DMS53 treated with DMSO at 0.1 percent for 48 hours (cell line): ENCODE measurements at regions not wholly inside any gene's neighbourhood (a gene's known extent, or its start where the extent isn't known, plus 50 kb on each side); places are given as distances from the start of the nearest gene placed in this dataset.
"Not testable (repeated sequence)": the region's sequence is repeated elsewhere in the genome, so short reads cannot be mapped to it uniquely, and the experiment has no call there.

Experiments used
- DNase-seq: peaks from one replicate; lab custom pipeline; 2025; ENCODE audit not compliant: unreplicated experiment; lab: John Stamatoyannopoulos, UW

DNA sequence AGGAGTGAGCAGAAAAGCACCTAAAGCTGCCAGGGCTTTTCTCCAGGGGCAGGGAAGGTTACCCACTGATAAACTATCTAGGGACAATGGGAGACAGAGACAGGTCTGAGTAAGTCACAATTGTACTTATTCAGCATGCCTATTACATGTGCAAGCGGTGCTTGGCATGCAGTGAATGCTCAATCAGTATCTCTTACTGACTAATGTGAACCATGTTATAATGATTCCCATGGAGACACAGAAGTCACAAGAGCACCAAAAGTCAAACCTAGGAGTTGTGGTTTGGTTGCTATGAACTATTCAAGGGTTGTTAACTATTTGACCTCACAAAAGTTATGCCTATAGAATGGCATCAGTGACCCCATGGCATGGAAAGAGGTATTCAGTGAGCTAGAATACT is 50.0 kb upstream of the RASGRP1 start:
- no peak for DNase-seq

- DNase-seq = no peak
Observed at GRCh38 chr15:38617831-38618230, 53.2 kb upstream of the RASGRP1 start.

GRCh38 chr15:38618242-38618955 is 53.8 kb upstream of the RASGRP1 start:
- no peak for DNase-seq

GRCh38 chr15:38620098-38620497 is 55.5 kb upstream of the RASGRP1 start:
- DNase-seq = no peak

- no peak for DNase-seq
Observed at GRCh38 chr15:38620851-38621594, 56.4 kb upstream of the RASGRP1 start.

GRCh38 chr15:38622304-38622703 is 57.7 kb upstream of the RASGRP1 start:
- DNase-seq = no peak

GRCh38 chr15:38622908-38623307 is 58.3 kb upstream of the RASGRP1 start:
- no peak for DNase-seq

DNA sequence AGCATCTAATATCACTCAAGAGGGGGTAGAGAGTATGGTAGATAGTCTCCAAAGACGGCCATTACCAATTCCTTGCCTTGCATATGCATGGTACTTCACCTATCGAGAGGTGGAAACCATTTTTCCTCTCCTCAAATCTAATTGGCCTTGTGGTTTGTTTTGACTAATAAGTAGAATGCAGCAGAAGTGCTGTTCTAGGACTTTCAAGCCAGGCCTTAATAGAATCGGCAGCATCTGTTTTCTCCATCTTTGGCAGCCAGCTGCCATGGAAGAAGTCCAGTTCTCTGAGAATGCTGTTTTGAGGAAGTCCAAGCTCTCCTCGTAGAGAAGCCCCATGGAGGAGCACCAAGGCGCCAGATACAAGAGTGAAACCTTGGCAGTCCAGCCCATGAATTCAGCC is 59.1 kb upstream of the RASGRP1 start:
- no peak for DNase-seq

DNA sequence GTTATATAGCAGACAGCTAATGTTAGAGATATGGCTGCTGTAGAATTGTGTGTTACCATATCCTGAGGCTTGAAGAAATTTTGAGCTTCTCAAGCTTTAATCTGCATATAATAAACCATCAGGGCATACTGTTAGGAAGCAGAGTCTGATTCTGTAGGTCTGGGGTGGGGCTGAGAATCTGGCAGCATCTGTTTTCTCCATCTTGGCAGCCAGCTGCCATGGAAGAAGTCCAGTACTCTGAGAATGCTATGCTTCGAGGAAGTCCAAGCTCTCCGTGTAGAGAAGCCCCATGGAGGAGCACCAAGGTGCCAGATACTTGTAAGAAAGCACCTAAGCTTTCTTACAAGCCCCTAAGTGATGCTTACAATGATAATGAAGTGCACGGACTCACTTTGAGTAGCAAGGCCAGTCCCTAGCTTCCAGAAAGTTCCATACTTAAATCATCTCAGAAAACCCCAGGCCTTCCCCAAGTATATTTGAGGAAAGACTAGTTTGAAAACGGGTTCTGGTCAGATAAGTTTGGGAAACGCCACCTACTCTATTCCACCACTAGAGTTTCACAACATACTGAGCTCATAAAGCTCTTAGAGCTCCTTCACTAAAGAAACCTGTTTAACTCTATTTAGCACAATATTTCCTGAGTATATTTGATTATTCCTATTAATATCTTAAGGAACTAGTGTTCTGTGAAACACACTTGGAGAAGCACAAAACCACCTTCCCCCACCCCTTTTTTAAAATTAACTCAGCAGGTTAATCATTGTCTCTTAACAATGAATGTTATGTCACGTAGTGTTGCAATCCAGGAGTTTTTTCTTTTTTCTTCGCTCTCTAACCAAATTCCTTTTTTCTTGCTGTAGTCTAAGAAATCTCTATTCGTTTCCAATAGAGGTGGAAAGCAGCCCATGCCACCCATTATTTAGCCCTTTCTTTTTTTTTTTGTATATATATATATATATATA is 59.9 kb upstream of the RASGRP1 start:
- DNase-seq = no peak

- DNase-seq = no peak
Observed at GRCh38 chr15:38625886-38626285, 61.3 kb upstream of the RASGRP1 start.

DNA sequence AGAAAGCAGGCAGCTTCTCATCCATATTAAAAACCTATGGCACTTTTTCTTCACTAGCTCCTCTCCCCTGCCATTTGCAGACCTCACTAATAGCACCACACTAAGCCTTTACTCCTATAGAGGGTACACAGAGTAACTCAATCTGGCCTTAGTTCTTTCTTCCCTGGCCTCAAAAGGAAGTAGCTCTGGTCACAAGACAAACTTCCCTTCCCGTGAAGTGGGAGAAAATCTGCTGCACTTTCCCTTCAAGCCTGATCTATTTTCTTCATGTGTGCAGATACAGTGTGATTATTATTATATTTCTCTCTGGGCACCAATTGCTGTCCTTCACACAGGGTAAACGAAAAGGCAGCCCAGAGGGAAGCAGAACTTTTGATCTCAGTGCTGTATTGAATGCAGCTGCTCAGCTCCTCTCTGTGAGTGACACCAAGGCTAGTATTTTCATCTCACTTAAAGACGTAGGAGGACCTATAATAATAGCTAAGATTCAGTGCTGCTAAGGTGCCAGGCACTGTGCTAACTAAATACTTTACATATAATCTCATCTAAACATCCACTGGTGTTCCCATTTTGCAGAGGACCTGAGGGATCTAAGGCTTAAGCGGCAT is 61.9 kb upstream of the RASGRP1 start:
- no peak for DNase-seq

DNA sequence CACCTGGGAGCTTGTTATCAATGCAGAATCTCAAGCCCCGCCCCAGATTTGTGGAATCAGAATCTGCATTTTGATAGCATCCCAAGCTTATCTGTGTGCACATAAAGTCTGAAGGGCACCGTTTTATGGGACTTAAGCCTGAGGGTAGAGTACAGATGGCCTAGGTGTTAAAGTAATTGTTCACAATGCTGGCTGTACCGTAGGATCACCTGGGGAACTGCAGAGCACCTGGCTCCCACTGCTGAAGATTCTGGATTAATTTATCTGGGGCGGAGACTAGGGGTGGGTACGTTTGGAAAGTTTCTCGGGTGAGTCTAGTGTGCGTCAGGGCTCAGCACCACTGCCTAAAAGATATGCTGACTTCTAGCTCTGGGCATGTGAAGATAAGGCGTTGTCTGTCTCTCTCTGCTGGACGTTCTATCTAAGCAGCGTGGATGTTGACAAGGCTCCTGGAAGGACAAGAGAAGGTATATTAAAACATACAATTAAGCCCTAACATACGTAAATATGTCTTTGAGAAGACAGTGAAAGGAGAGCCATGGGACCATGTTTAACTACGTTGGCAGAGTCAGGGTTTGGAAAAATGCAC is 63.2 kb upstream of the RASGRP1 start:
- DNase-seq = no peak

- DNase-seq = no peak
Observed at GRCh38 chr15:38631119-38632075, 66.8 kb upstream of the RASGRP1 start.

GRCh38 chr15:38635170-38635569 is 70.6 kb upstream of the RASGRP1 start:
- no peak for DNase-seq

DNA sequence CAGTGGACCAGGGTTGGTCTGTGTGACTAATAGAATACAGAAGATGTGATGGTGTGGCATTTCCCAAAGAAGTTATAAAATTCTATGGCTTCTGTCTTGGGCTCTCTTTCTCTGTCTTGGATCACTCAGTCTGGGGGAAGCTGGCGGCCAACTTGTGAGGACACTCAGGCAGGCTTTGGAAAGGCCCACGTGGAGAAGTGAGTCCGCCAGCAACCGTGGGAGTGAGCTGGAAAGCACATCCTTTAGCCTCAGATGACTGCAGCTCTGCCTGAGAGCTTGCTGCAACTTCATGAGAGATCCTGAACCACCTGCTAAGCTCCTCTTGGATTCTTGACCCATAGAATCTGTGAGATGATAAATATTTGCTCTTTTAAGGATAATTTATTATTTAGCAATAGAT is 72.0 kb upstream of the RASGRP1 start:
- no peak for DNase-seq

DNA sequence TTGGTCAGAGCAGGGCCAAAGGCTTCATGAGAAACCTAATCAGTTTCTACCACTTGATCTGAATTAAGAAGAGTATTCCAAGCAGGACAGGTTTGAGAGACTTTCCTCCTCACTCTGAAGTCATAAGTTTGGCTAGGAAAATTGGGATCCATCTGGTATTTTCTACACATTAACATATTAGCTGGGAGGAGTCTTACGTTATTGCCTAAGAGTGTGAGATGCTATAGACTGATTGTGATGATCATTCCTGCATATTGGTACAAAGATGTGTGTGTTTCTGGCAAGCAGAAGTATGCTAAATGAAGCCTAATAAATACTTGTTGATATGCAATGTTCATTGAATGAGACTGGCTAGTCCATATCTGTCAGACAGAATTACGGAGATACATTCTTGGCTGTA is 73.5 kb upstream of the RASGRP1 start:
- DNase-seq = no peak

GRCh38 chr15:38638811-38639210 is 74.2 kb upstream of the RASGRP1 start:
- no peak for DNase-seq

GRCh38 chr15:38642689-38643270 is 78.2 kb upstream of the RASGRP1 start:
- DNase-seq = no peak

- not testable (repeated sequence) for DNase-seq
Observed at GRCh38 chr15:38644353-38644752, 79.7 kb upstream of the RASGRP1 start.
